ENCODE measurements at regions not wholly inside any gene's neighbourhood (a gene's known extent, or its start where the extent isn't known, plus 50 kb on each side); places are given as distances from the start of the nearest gene placed in this dataset.
"Not testable (repeated sequence)": the region's sequence is repeated elsewhere in the genome, so short reads cannot be mapped to it uniquely, and the experiment has no call there.

GRCh38 chr3:182651461-182651860 is 141.8 kb upstream of the ATP11B start:
- DNase-seq (ENCODE audit: low spot score), result no peak
- TF ChIP-seq, protein P1, sequence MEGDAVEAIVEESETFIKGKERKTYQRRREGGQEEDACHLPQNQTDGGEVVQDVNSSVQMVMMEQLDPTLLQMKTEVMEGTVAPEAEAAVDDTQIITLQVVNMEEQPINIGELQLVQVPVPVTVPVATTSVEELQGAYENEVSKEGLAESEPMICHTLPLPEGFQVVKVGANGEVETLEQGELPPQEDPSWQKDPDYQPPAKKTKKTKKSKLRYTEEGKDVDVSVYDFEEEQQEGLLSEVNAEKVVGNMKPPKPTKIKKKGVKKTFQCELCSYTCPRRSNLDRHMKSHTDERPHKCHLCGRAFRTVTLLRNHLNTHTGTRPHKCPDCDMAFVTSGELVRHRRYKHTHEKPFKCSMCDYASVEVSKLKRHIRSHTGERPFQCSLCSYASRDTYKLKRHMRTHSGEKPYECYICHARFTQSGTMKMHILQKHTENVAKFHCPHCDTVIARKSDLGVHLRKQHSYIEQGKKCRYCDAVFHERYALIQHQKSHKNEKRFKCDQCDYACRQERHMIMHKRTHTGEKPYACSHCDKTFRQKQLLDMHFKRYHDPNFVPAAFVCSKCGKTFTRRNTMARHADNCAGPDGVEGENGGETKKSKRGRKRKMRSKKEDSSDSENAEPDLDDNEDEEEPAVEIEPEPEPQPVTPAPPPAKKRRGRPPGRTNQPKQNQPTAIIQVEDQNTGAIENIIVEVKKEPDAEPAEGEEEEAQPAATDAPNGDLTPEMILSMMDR (IDR thresholded peaks at IDR 0.05; ENCODE audit: borderline replicate concordance, control extremely low read depth, extremely low read depth, insufficient read depth, missing control alignments), result no peak
- in situ Hi-C loops (cut with MboI; ENCODE audit: low sequenced_read_pairs, unreplicated experiment), result no loop called here

GRCh38 chr3:182653065-182653464 is 140.2 kb upstream of the ATP11B start:
- in situ Hi-C loops (cut with MboI; ENCODE audit: low sequenced_read_pairs, unreplicated experiment); DNase-seq (ENCODE audit: low spot score): not testable (repeated sequence)

DNA sequence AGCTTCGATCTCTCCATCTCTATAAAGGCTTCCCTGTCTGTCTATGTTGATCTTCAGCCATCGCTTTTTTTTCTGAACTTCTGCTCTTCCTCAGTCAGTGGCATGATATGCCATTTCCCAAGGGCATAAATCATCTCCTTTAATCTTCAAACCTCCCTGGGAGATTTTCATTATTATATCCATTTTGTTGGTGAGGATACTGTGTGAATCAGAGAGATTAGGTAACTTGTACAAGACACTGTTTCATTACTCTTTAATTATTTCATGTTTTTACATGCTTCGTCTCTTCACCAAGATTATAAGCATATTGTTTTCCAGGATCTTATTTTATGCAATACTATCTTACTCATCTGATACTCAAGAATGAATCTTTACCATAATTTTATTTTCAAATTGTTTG is 124.8 kb upstream of the ATP11B start:
- TF ChIP-seq, protein P1 (IDR thresholded peaks at IDR 0.05; ENCODE audit: borderline replicate concordance, control extremely low read depth, extremely low read depth, insufficient read depth, missing control alignments), result no peak
- in situ Hi-C loops (cut with MboI; ENCODE audit: low sequenced_read_pairs, unreplicated experiment), result no loop called here
- no peak for DNase-seq (ENCODE audit: low spot score)

GRCh38 chr3:182668974-182669373 is 124.3 kb upstream of the ATP11B start:
- DNase-seq (ENCODE audit: low spot score), result no peak
- in situ Hi-C loops (cut with MboI; ENCODE audit: low sequenced_read_pairs, unreplicated experiment), result no loop called here
- TF ChIP-seq, protein P1 (IDR thresholded peaks at IDR 0.05; ENCODE audit: borderline replicate concordance, control extremely low read depth, extremely low read depth, insufficient read depth, missing control alignments), result no peak

DNA sequence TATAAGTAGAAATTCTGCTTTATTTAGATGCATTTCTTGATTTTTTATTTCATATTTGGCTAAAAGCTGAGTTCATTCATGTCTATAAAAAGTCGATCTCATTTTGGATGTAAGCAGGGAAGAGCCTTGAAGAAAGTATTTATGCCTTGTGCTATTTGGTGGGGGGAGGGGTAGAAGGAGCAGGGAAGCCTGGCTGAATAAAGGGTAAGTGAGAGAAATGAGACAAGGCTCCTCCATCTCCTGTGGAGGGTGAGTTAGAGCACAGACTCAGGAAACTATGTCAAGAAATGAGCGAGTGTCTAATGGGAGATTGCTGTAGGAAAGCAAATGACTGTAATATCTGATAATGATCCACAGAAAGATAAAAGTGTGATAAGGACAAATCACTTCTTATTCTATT is 121.8 kb upstream of the ATP11B start:
- DNase-seq (ENCODE audit: low spot score), result no peak
- in situ Hi-C loops (cut with MboI; ENCODE audit: low sequenced_read_pairs, unreplicated experiment), result no loop called here
- TF ChIP-seq, protein P1 (IDR thresholded peaks at IDR 0.05; ENCODE audit: borderline replicate concordance, control extremely low read depth, extremely low read depth, insufficient read depth, missing control alignments), result no peak

DNA sequence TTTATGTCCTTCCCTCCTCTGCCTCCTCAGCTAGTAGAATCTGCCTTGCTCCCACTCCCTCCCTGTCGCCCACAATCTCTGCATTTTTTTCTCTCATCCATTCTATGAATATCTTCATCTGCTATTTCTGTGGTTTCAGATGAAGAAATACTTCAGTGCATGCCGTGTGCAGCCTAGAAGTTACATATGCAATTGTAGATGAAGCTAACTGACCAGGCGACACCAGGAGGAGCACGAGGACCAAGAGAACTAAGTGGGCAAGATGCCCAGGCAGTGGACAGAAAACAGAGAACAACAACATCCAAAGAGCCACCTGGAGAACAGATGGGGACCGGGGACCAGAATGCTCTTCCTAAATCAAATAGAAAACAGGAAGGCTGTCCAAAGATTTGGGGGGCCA is 121.4 kb upstream of the ATP11B start:
- in situ Hi-C loops (cut with MboI; ENCODE audit: low sequenced_read_pairs, unreplicated experiment), result no loop called here
- TF ChIP-seq, protein P1 (IDR thresholded peaks at IDR 0.05; ENCODE audit: borderline replicate concordance, control extremely low read depth, extremely low read depth, insufficient read depth, missing control alignments), result no peak
- no peak for DNase-seq (ENCODE audit: low spot score)

DNA sequence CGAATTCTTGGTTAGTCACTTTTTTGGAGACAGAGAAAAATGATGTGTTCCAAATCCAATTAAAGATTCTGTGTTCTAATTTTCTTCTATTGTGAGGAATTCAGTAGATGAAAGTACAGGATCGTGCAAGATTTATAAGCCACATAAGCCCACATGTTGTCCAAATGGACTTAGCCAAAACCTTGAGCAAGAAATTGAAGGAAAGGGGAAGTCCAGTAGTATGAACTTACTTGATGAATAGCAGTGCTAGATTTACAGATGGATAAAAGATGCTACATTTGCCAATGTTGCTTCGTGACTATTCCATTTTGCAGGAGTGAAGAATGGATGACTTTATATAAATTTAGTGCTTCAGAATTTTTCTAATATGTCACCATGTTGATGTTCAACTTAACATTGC is 120.0 kb upstream of the ATP11B start:
- in situ Hi-C loops (cut with MboI; ENCODE audit: low sequenced_read_pairs, unreplicated experiment), result no loop called here
- TF ChIP-seq, protein P1 (IDR thresholded peaks at IDR 0.05; ENCODE audit: borderline replicate concordance, control extremely low read depth, extremely low read depth, insufficient read depth, missing control alignments), result no peak
- DNase-seq (ENCODE audit: low spot score), result no peak
